Gastrocnemius medialis (tissue), 4 donors: ENCODE measurements at regions not wholly inside any gene's neighbourhood (a gene's known extent, or its start where the extent isn't known, plus 50 kb on each side); places are given as distances from the start of the nearest gene placed in this dataset.

ENCODE experiments used
- ATAC-seq, 2 donors: fragments of 150-250 bp; one replicate each; pipeline ENCODE4 v1.9.1; 2016
- DNase-seq, 2 donors: peaks; one replicate each; pipeline ENCODE4 v3.0.0-alpha.2; 2019
- H3K27ac ChIP-seq, 4 donors: fragments of 200-600 bp; sonication (generic); 1 replicate in 1 of 4; 2 replicates in 3 of 4; pipeline ENCODE4 v1.5.1; 2016 to 2018; ENCODE audit warnings: mild to moderate bottlenecking in 2 of 4, moderate library complexity in 1 of 4
- H3K27me3 ChIP-seq, 3 donors: fragments of 200-600 bp; sonication (generic) in 2 of 3; 1 replicate in 1 of 3; 2 replicates in 2 of 3; pipeline versions ENCODE4 v1.5.1 to v1.6.0; 2016 to 2019; ENCODE audit warnings: mild to moderate bottlenecking in 1 of 3, moderate library complexity in 1 of 3
- H3K36me3 ChIP-seq, 2 donors: fragments of 200-600 bp; sonication (generic) in 1 of 2; one replicate each; pipeline ENCODE4 v1.5.1; 2017 to 2018
- H3K4me1 ChIP-seq, 2 donors: fragments of 200-600 bp; sonication (generic) in 1 of 2; one replicate each; pipeline ENCODE4 v1.5.1; 2016 to 2017; ENCODE audit warnings: mild to moderate bottlenecking in 2 of 2
- H3K4me3 ChIP-seq, 4 donors: fragments of 200-600 bp; sonication (generic) in 3 of 4; 1 replicate in 1 of 4; 2 replicates in 3 of 4; pipeline ENCODE4 v1.5.1; 2016 to 2019; ENCODE audit warnings: mild to moderate bottlenecking in 2 of 4
- H3K9me3 ChIP-seq, 3 donors: fragments of 200-600 bp; sonication (generic) in 2 of 3; 1 replicate in 1 of 3; 2 replicates in 2 of 3; pipeline ENCODE4 v1.5.1; 2016 to 2019
- POLR2A ChIP-seq, 2 donors: fragments of 450-650 bp; IDR thresholded peaks; one replicate each; pipeline ENCODE4 v1.6.1; 2017; ENCODE audit warnings: antibody characterized with exemption in 2 of 2, mild to moderate bottlenecking in 2 of 2, moderate library complexity in 2 of 2
- in situ Hi-C, 4 donors: fragments of 200-750 bp; cut with MboI; loops; one replicate each; pipeline versions ENCODE4 v1.15.0 to v1.8.0; 2017; ENCODE audit warnings: low sequenced_read_pairs in 4 of 4
- intact Hi-C: fragments of 100-400 bp; cut with DNase I; formaldehyde crosslinking; loops from one replicate; pipeline ENCODE4 v1.15.1; 2023; ENCODE audit warnings: low total_unique reads
- TF ChIP-seq, protein P1 (sequence below), 5 experiments: fragments of 450-650 bp in 3 of 5; fragments of 200-600 bp in 2 of 5; sonication (generic) in 2 of 5; IDR thresholded peaks in 4 of 5; conservative IDR thresholded peaks in 1 of 5; 1 replicate in 4 of 5; 2 replicates in 1 of 5; pipeline ENCODE4 v1.5.1; 2016 to 2019; ENCODE audit warnings: antibody characterized with exemption in 5 of 5, mild to moderate bottlenecking in 3 of 5, moderate library complexity in 3 of 5

DNA sequence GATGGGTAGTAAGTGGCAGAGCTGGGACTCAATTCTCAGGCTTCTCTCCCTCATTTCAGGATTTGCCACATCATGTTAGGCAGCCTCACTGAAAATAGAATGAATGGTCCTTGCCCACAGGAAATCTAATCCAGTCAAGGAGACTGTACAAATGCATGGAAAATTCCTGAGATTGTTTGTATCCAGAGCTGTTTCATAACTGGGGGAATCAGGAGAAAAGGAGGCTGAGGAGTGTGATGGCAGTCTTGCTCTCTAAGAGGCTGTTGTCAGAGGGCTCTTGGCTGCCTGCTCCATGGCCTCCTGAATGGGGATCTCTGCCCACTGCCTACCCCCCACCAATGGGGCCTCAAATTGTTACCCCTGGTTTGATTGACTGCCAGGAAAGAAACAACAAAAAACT, 141.9 kb upstream of the TNR start:
- Histone ChIP-seq H3K36me3 (no peaks in the 10 kb centered on the region), H3K27ac (no peak overlapping the region), H3K4me1 (no peaks in the 10 kb centered on the region), H3K9me3 (no peaks in the 10 kb centered on the region), H3K27me3 (no peaks in the 10 kb centered on the region), H3K4me3 (no peak overlapping the region)
- intact Hi-C loops (loop anchor here (5.0 kb wide), 1 partner anchor 403 kb away; no protein-coding TSS in a partner anchor), in situ Hi-C loops (loop anchor here in 1 of 4 donors (25.0 kb wide), 2 partner anchors 398 to 748 kb away; no protein-coding TSS in a partner anchor)
- no peak for TF ChIP-seq POLR2A (IDR thresholded peaks at IDR 0.05)
- ATAC-seq, result no peak
- DNase-seq, result no peak

DNA sequence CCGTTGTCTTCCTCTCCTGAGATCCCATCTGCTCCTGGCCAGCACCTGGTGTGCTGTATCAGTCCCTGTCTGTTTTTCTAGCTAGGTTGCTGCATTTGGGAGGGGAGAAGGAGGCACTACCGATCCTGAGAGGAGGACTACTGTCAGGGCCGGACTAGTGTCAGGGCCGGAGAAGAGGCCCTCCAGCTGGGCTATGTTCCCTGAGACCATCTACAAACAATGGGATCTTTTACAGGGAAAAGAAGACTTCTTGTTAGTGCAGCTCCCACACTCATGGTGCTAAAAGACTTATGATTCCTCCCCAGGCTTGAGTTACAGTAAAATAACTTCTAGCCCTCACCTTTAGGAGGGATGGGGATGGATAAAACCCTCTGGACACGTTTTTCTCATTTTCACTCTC, 141.0 kb upstream of the TNR start:
- H3K4me1 ChIP-seq, result no peaks in the 10 kb centered on the region
- in situ Hi-C loops, result loop anchor here in 1 of 4 donors (25.0 kb wide), 2 partner anchors 397 to 747 kb away; no protein-coding TSS in a partner anchor
- ATAC-seq, result no peak
- no peaks in the 10 kb centered on the region for H3K27me3 ChIP-seq
- DNase-seq, result no peak
- intact Hi-C loops, result no loop called here
- no peaks in the 10 kb centered on the region for H3K36me3 ChIP-seq
- no peak overlapping the region for H3K4me3 ChIP-seq
- no peaks in the 10 kb centered on the region for H3K9me3 ChIP-seq
- no peak overlapping the region for H3K27ac ChIP-seq
- TF ChIP-seq, protein P1, sequence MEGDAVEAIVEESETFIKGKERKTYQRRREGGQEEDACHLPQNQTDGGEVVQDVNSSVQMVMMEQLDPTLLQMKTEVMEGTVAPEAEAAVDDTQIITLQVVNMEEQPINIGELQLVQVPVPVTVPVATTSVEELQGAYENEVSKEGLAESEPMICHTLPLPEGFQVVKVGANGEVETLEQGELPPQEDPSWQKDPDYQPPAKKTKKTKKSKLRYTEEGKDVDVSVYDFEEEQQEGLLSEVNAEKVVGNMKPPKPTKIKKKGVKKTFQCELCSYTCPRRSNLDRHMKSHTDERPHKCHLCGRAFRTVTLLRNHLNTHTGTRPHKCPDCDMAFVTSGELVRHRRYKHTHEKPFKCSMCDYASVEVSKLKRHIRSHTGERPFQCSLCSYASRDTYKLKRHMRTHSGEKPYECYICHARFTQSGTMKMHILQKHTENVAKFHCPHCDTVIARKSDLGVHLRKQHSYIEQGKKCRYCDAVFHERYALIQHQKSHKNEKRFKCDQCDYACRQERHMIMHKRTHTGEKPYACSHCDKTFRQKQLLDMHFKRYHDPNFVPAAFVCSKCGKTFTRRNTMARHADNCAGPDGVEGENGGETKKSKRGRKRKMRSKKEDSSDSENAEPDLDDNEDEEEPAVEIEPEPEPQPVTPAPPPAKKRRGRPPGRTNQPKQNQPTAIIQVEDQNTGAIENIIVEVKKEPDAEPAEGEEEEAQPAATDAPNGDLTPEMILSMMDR (IDR thresholded peaks at IDR 0.05 in 4 of 5, conservative IDR thresholded peaks at IDR 0.05 in 1 of 5), result no peak
- TF ChIP-seq POLR2A (IDR thresholded peaks at IDR 0.05), result no peak

DNA sequence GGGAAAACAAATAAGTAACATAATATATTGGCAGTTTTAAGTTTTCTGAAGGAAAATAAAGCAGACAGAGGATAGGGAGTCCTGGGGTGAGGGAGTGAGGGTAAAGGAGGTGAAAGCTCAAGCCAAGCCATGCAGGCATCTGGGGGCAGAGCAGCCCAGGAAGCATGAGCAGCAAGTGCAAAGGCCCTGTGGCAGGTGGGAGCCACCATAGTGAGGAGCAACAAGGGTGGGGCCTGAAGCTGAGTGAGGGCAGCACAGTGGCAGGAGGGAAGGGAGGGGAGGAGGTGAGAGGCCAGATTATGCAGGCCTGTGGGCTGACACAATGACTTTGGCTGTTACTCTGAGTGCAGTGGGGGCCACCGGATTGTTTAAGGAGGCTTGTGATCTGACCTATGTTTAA, 138.8 kb upstream of the TNR start:
- DNase-seq, result no peak
- no peak overlapping the region for H3K4me3 ChIP-seq
- no peak overlapping the region for H3K27ac ChIP-seq
- no peak for TF ChIP-seq POLR2A (IDR thresholded peaks at IDR 0.05)
- TF ChIP-seq, protein P1 (IDR thresholded peaks at IDR 0.05 in 4 of 5, conservative IDR thresholded peaks at IDR 0.05 in 1 of 5), result no peak
- H3K27me3 ChIP-seq, result no peaks in the 10 kb centered on the region
- H3K4me1 ChIP-seq, result no peaks in the 10 kb centered on the region
- no peaks in the 10 kb centered on the region for H3K36me3 ChIP-seq
- in situ Hi-C loops, result loop anchor here in 1 of 4 donors (25.0 kb wide), 2 partner anchors 395 to 745 kb away; no protein-coding TSS in a partner anchor
- intact Hi-C loops, result no loop called here
- ATAC-seq, result no peak
- H3K9me3 ChIP-seq, result no peaks in the 10 kb centered on the region

DNA sequence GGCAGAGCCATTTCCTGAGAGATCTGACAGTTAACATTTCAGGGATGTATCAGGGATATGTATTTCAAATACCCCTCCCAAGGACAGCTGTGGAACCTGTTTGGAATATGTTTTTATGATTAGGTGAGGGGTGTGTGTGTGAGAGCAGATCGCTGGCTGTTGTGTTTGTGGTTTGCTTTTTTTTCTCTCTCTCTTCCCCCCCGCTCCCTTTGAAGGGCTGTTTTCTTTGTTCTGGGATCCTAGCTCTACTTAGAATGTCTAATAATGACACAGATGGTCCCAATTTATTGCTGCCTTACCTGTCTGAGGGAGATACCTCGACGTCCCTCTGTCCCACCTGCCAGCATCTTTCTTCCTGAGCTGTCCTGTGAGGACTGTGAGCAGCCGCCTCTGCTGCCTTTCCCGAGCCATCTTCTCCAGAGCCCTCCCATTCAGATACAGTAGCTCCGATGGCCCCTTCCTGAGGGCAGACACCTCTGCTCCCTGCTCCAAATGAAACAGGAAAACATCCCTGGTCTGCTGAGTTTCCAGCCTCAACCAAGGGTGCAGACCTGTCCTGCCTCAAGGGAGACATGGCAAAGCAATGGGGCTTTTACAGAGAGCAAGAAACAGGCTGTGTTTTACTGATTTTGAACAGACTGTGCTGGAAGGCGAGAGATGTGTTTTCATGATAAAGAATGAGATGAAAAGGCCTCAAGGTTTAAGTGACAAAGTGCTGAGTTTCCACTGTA, 138.0 kb upstream of the TNR start:
- in situ Hi-C loops, result loop anchor here in 1 of 4 donors (25.0 kb wide), 2 partner anchors 394 to 744 kb away; no protein-coding TSS in a partner anchor

DNA sequence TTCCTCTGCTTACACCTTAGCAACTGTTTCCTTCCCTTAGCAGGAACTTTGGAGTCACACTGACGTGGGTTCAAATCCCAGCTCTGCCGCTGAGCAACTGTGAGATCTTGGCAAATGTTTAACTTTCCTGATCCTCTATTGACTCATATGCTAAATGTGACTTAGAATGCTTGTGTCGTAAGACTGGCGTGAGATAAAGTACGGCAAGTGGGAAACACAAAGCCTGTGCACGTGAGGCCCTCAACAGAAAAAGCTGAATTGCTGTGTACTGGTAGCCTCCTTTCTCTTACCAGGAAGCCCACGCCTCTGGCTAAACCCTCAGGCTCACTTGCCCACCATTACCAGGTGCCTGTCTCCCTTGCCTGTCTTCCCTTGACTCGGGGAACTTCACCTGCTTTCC, 135.4 kb upstream of the TNR start:
- in situ Hi-C loops, result loop anchor here in 1 of 4 donors (25.0 kb wide), 2 partner anchors 391 to 741 kb away; no protein-coding TSS in a partner anchor
- intact Hi-C loops, result no loop called here
- ATAC-seq (no peak), DNase-seq (no peak)
- Histone ChIP-seq H3K4me3 (no peak overlapping the region), H3K4me1 (no peaks in the 10 kb centered on the region), H3K9me3 (no peaks in the 10 kb centered on the region), H3K27me3 (no peaks in the 10 kb centered on the region), H3K36me3 (no peaks in the 10 kb centered on the region), H3K27ac (no peak overlapping the region)
- TF ChIP-seq, protein P1 (IDR thresholded peaks at IDR 0.05 in 4 of 5, conservative IDR thresholded peaks at IDR 0.05 in 1 of 5), result no peak
- no peak for TF ChIP-seq POLR2A (IDR thresholded peaks at IDR 0.05)

More for the DNA sequence above, 138.0 kb upstream of the TNR start:
- Histone ChIP-seq H3K9me3 (no peaks in the 10 kb centered on the region), H3K27me3 (no peaks in the 10 kb centered on the region), H3K36me3 (no peaks in the 10 kb centered on the region), H3K4me3 (no peak overlapping the region), H3K27ac (no peak overlapping the region), H3K4me1 (no peaks in the 10 kb centered on the region)
- ATAC-seq (no peak), DNase-seq (no peak)
- no peak for TF ChIP-seq POLR2A (IDR thresholded peaks at IDR 0.05)
- TF ChIP-seq, protein P1 (IDR thresholded peaks at IDR 0.05 in 4 of 5, conservative IDR thresholded peaks at IDR 0.05 in 1 of 5), result no peak
- intact Hi-C loops, result no loop called here
